Activated naive CD8-positive, alpha-beta T cell treated with anti-CD3 and anti-CD28 coated beads, Interleukin-2, amount 50 U/mL, for 24 hours (primary cell): ENCODE measurements at regions not wholly inside any gene's neighbourhood (a gene's known extent, or its start where the extent isn't known, plus 50 kb on each side); places are given as distances from the start of the nearest gene placed in this dataset.

Source experiments
- ATAC-seq: fragments of 150-1000 bp; cut with Tn5 transposase; one replicate; pipeline ENCODE4 v1.10.0; 2021
- DNase-seq: peaks from one replicate; pipeline ENCODE4 v3.0.0; 2021
- H3K27ac Mint-ChIP-seq: one replicate; pipeline ENCODE4 v1.8.0; 2021; ENCODE audit warnings: mild to moderate bottlenecking, mixed read lengths
- H3K27me3 Mint-ChIP-seq: one replicate; pipeline ENCODE4 v1.8.0; 2021; ENCODE audit warnings: mixed read lengths
- H3K36me3 Mint-ChIP-seq: one replicate; pipeline ENCODE4 v1.8.0; 2021; ENCODE audit warnings: low read depth, mixed read lengths
- H3K4me1 Mint-ChIP-seq: one replicate; pipeline ENCODE4 v1.8.0; 2021; ENCODE audit warnings: mixed read lengths
- H3K4me3 Mint-ChIP-seq: one replicate; pipeline ENCODE4 v1.8.0; 2021; ENCODE audit warnings: mild to moderate bottlenecking, moderate library complexity, mixed read lengths
- H3K9me3 Mint-ChIP-seq: one replicate; pipeline ENCODE4 v1.8.0; 2021; ENCODE audit warnings: mixed read lengths

DNA sequence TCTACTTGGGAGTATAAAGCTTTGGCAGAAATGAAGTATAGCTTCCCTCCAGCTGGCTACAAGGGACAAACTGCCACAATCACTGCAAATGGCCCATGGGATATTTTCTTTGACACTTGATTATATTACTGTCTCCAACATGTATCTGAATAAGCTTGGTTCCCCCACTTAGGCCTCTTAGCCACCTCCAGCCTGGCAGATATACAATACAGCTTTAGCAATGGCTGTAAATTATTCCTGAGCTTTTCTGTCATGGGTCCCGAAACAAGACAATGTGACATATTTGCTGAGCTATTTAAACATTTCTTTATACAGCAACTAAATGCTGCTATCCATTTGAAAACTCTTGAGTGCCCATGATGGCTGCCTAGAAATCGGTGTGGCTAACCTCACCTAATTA lies 406.2 kb downstream of the SUCLG1 start:
- DNase-seq (no peak), ATAC-seq (no peak)
- Mint-ChIP-seq H3K27ac (no peak overlapping the region), H3K36me3 (no peaks in the 10 kb centered on the region), H3K9me3 (no peaks in the 10 kb centered on the region), H3K27me3 (no peaks in the 10 kb centered on the region), H3K4me3 (no peak overlapping the region), H3K4me1 (no peaks in the 10 kb centered on the region)

DNA sequence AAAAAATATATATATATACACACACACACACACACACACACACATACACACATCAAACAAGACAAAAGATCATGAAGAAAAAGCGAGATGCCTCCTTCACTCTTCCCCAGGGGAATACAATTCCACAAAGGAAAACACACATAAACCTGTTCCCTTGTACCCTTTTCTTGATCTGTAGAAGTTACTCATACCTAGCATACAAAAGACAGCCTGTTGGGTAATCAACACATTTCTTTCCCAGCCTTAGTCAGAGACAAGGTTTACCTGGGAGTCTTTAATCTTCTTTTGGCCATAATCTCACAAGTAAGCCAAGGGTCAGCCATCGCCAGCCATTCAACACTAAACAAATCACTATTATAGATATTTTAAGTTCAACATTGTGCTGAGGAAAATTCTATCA lies 407.0 kb downstream of the SUCLG1 start:
- H3K27ac Mint-ChIP-seq, result no peak overlapping the region
- ATAC-seq (no peak), DNase-seq (no peak)
- no peak overlapping the region for H3K4me3 Mint-ChIP-seq
- no peaks in the 10 kb centered on the region for H3K36me3 Mint-ChIP-seq
- H3K27me3 Mint-ChIP-seq, result no peaks in the 10 kb centered on the region
- no peaks in the 10 kb centered on the region for H3K4me1 Mint-ChIP-seq
- no peaks in the 10 kb centered on the region for H3K9me3 Mint-ChIP-seq

DNA sequence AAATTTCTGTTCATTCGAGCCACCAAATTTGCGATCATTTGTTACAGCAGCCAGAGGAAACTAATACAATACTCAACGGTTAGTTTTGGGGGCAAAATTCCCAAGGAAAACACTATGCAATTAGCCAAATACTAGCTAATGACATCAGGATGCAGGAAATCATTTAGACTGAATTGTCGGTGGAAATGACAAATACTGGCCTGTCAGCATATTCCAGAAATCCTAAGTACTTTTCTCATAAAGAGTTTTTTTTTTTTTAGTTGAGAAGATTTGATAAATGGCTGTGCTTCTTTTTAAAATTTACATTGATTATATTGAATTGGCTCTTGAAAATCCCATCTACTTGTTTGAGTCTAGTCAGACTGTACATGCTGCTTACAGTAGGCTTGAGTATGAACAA lies 410.1 kb downstream of the SUCLG1 start:
- H3K27me3 Mint-ChIP-seq, result no peaks in the 10 kb centered on the region
- ATAC-seq (no peak), DNase-seq (no peak)
- H3K27ac Mint-ChIP-seq, result no peak overlapping the region
- H3K4me1 Mint-ChIP-seq, result no peaks in the 10 kb centered on the region
- H3K36me3 Mint-ChIP-seq, result no peaks in the 10 kb centered on the region
- no peaks in the 10 kb centered on the region for H3K9me3 Mint-ChIP-seq
- no peak overlapping the region for H3K4me3 Mint-ChIP-seq

GRCh38 chr2:84041506-84041905 lies 417.6 kb downstream of the SUCLG1 start:
- Mint-ChIP-seq H3K4me3 (no peak overlapping the region), H3K27ac (no peak overlapping the region), H3K36me3 (no peaks in the 10 kb centered on the region), H3K27me3 (peaks cover 11% of the 10 kb centered on the region), H3K9me3 (no peaks in the 10 kb centered on the region), H3K4me1 (no peaks in the 10 kb centered on the region)
- ATAC-seq, result no peak
- DNase-seq, result no peak

GRCh38 chr2:84040281-84040680 lies 418.8 kb downstream of the SUCLG1 start:
- Mint-ChIP-seq H3K36me3 (no peaks in the 10 kb centered on the region), H3K4me3 (no peak overlapping the region), H3K9me3 (no peaks in the 10 kb centered on the region), H3K27ac (no peak overlapping the region), H3K27me3 (peaks cover 11% of the 10 kb centered on the region), H3K4me1 (no peaks in the 10 kb centered on the region)
- ATAC-seq, result no peak
- no peak for DNase-seq

- DNase-seq, result no peak
- Mint-ChIP-seq H3K36me3 (no peaks in the 10 kb centered on the region), H3K27ac (no peak overlapping the region)
Observed at GRCh38 chr2:84038866-84039265, 420.2 kb downstream of the SUCLG1 start.

GRCh38 chr2:84033347-84033974 lies 425.6 kb downstream of the SUCLG1 start:
- no peaks in the 10 kb centered on the region for H3K9me3 Mint-ChIP-seq
- peaks cover 3% of the 10 kb centered on the region for H3K4me1 Mint-ChIP-seq
- H3K27ac Mint-ChIP-seq, result no peak overlapping the region
- H3K4me3 Mint-ChIP-seq, result no peak overlapping the region
- ATAC-seq (no peak), DNase-seq (no peak)
- H3K36me3 Mint-ChIP-seq, result no peaks in the 10 kb centered on the region
- H3K27me3 Mint-ChIP-seq, result no peaks in the 10 kb centered on the region

More at GRCh38 chr2:84038866-84039265, 420.2 kb downstream of the SUCLG1 start:
- no peak for ATAC-seq
- no peaks in the 10 kb centered on the region for H3K9me3 Mint-ChIP-seq
- no peak overlapping the region for H3K4me3 Mint-ChIP-seq
- H3K4me1 Mint-ChIP-seq, result no peaks in the 10 kb centered on the region
- peaks cover 11% of the 10 kb centered on the region for H3K27me3 Mint-ChIP-seq

DNA sequence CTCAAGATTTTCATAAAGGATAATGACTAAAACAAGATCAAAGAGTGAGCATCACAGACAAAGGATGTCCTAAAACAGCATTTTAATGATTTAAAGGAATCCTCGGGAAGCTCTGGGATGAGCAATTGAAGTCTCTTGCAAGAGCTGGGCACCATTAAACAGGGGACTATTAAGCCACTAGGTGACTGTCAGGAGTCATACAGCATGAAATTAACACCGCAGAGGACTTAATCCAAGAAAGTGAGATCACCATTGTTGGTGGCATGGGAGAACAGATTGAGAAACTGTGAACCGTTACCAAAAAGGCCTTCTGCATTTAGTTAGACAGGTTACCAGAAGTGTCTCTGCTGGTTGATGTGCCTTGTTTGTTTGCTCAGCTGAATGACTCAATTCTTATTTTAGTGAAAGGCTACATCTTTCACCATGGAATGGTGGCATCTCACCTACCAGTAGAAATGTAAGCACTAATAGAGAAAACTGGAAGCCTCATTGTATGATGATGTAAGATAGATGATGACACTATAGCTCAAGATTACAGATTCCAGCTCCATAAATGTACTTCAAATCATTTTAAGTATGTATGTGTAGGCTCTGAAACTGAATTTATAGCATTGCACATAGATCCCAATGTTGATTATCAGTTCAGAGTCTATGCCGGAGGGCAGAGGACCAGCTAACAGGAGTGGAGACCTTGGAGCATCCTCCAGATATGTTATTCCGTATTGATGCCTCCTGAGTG lies 427.6 kb downstream of the SUCLG1 start:
- Mint-ChIP-seq H3K9me3 (no peaks in the 10 kb centered on the region), H3K27ac (no peak overlapping the region), H3K4me1 (peaks cover 3% of the 10 kb centered on the region), H3K27me3 (no peaks in the 10 kb centered on the region), H3K36me3 (no peaks in the 10 kb centered on the region), H3K4me3 (no peak overlapping the region)
- DNase-seq, result no peak
- no peak for ATAC-seq

- no peaks in the 10 kb centered on the region for H3K27me3 Mint-ChIP-seq
- no peaks in the 10 kb centered on the region for H3K9me3 Mint-ChIP-seq
- no peaks in the 10 kb centered on the region for H3K36me3 Mint-ChIP-seq
- DNase-seq (no peak), ATAC-seq (no peak)
- peaks cover 3% of the 10 kb centered on the region for H3K4me1 Mint-ChIP-seq
- H3K4me3 Mint-ChIP-seq, result no peak overlapping the region
- no peak overlapping the region for H3K27ac Mint-ChIP-seq
Observed at GRCh38 chr2:84029903-84030575, 429.0 kb downstream of the SUCLG1 start.

- Mint-ChIP-seq H3K36me3 (no peaks in the 10 kb centered on the region), H3K4me3 (no peak overlapping the region), H3K27me3 (peaks cover 2% of the 10 kb centered on the region), H3K4me1 (no peaks in the 10 kb centered on the region), H3K27ac (no peak overlapping the region), H3K9me3 (no peaks in the 10 kb centered on the region)
- ATAC-seq (no peak), DNase-seq (no peak)
Observed at GRCh38 chr2:84026818-84027217, 432.3 kb downstream of the SUCLG1 start.

- peaks cover 2% of the 10 kb centered on the region for H3K27me3 Mint-ChIP-seq
- no peaks in the 10 kb centered on the region for H3K4me1 Mint-ChIP-seq
- no peak overlapping the region for H3K4me3 Mint-ChIP-seq
- H3K9me3 Mint-ChIP-seq, result no peaks in the 10 kb centered on the region
- DNase-seq, result peak; percentile 5
- no peak for ATAC-seq
- no peaks in the 10 kb centered on the region for H3K36me3 Mint-ChIP-seq
- H3K27ac Mint-ChIP-seq, result no peak overlapping the region
Observed at GRCh38 chr2:84022810-84023431, 436.2 kb downstream of the SUCLG1 start.

DNA sequence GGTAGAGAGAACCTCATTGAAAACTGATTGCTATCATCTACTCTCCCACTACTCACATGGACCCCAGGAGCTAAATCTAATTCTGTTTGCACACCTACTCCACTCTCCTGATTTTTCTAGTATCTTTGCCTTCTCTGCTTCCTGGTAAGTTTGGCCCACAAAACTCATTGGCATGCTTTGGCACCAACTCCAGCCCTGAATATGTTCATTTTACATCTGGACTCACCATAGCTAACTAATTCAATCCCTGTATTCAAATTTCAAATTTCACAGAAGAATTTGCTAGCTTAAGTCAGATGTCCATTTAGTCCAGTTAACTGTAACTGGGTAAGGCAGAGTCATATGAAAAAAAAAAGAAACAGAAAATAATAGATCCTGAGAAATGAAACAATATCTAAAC lies 442.1 kb downstream of the SUCLG1 start:
- Mint-ChIP-seq H3K4me1 (no peaks in the 10 kb centered on the region), H3K9me3 (no peaks in the 10 kb centered on the region), H3K4me3 (no peak overlapping the region), H3K27me3 (no peaks in the 10 kb centered on the region), H3K27ac (no peak overlapping the region), H3K36me3 (no peaks in the 10 kb centered on the region)
- DNase-seq (no peak), ATAC-seq (no peak)

GRCh38 chr2:84016183-84016582 lies 442.9 kb downstream of the SUCLG1 start:
- H3K36me3 Mint-ChIP-seq, result no peaks in the 10 kb centered on the region
- H3K4me3 Mint-ChIP-seq, result no peak overlapping the region
- H3K27ac Mint-ChIP-seq, result no peak overlapping the region
- no peaks in the 10 kb centered on the region for H3K9me3 Mint-ChIP-seq
- ATAC-seq, result no peak
- no peak for DNase-seq
- H3K4me1 Mint-ChIP-seq, result no peaks in the 10 kb centered on the region
- H3K27me3 Mint-ChIP-seq, result no peaks in the 10 kb centered on the region

DNA sequence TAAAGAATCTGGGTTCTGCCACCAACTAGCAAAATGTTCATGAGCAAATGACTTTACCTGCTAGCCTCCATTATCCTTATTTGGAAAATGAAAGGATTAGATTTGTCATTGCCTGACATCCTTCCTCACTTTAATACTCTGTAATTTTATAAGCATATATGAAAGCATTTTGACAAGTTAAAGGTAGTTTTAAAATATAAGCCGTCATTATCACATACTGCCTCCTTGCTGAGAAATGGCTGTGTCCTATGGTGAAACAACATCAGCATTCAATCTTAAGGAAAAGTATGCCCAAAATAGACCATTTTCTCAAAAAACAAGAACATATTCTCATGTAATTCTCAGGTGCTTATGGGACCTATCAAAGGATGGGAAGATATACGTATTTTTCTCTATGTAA lies 461.2 kb downstream of the SUCLG1 start:
- no peaks in the 10 kb centered on the region for H3K9me3 Mint-ChIP-seq
- no peaks in the 10 kb centered on the region for H3K4me1 Mint-ChIP-seq
- ATAC-seq (no peak), DNase-seq (no peak)
- no peak overlapping the region for H3K4me3 Mint-ChIP-seq
- no peak overlapping the region for H3K27ac Mint-ChIP-seq
- H3K27me3 Mint-ChIP-seq, result peaks cover 6% of the 10 kb centered on the region
- H3K36me3 Mint-ChIP-seq, result no peaks in the 10 kb centered on the region
